Left forelimb (tissue), 1 donor: ENCODE measurements at regions not wholly inside any gene's neighbourhood (a gene's known extent, or its start where the extent isn't known, plus 50 kb on each side); places are given as distances from the start of the nearest gene placed in this dataset.
"Not testable (repeated sequence)": the region's sequence is repeated elsewhere in the genome, so short reads cannot be mapped to it uniquely, and the experiment has no call there.

Experiments used
- DNase-seq: peaks from one replicate; pipeline ENCODE4 v3.0.0-alpha.2; 2018; ENCODE audit warnings: low spot score

DNA sequence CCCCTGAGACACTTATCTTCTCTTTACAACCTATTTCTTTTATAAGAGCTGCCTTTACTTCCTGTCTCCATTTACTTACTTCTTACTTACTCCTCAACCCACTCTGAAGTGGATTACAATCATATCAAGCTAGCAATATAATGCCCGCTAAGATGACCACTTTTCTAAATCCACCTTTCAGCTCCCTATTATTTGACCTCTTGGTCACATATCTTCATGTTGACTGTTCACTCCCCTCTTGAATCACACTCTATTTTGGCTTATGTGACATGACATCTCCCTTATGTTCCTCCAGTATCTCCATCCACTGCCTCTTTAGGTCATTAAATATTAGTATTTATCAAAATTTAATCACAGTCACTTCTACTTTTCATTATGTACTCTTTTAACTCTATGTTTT lies 255.3 kb upstream of the TRPC7 start:
- DNase-seq, result no peak

DNA sequence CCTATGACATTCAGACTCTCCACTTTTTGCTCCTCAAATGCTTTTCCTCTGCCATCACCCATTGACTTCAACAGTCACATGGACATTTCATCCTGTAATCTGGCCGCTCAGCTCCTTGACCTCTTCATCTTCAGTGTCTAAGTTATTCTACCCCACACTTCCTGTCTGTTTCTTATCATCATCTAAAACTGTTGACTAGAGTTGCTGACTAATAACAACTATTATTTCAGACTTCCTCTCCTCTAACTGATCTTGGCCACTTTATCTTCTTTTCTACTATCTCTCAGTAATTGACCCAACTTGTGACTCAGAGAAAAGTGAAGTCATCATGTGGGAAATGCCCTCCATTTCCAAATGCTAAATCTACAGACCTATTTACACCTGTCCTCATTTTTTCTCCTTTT lies 254.7 kb upstream of the TRPC7 start:
- DNase-seq, result no peak

- DNase-seq, result no peak
Observed at GRCh38 chr5:136619556-136619955, 254.2 kb upstream of the TRPC7 start.

DNA sequence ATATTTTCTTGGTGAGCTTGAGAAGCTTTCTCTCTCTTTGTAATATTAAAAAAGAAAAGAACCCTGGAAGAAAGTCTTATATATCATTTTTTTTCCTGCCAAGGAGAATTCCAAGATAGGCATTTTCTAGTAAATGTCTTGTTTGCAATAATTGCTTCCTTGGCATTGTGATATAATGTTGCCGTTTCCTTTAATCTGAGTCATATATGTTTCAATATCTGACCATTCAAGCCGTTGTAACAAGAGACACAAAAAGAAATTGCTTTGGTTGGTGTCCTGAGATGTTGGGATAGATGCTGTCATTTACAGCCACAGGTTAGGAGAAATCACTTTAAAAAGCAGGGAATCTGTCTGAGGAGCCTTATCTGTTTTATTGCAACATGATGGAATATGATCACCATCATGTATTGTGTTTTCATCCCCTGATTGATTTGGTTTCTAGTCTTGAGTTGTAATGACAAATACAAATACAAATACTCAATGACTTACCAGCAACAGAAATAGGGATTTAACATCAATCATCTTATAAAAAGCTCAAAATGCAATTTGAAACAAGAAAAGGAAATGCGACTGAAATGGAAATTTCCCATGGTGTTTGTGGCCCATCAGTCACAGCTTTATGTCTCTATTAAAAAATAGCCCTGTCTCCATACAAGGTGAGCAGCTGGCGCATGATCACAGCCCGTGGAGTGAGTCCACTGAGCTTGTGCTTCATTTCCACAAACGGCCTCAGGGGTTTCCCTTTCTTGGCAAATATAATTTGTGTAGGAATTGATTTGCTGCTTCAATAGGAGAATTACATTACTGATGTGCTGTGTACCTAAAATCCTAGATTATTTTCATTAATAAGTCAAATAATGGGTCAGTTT lies 250.1 kb upstream of the TRPC7 start:
- no peak for DNase-seq

DNA sequence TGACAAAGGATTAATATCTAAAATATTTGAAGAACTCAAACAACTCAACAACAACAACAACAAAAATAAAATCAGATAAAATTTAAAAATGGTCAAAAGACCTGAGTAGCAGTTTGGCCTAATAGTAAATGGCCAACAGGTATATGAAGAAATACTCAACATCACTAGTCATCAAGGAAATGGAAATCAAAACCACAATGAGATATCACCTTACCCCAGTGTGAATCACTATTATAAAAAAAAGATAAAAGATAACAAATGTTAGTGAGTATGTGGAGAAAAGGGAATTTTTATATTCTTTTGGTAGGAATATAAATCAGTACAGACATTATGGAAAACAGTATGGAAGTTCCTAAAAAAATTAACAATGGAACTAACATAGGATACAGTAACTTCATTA lies 247.9 kb upstream of the TRPC7 start:
- DNase-seq, result no peak

DNA sequence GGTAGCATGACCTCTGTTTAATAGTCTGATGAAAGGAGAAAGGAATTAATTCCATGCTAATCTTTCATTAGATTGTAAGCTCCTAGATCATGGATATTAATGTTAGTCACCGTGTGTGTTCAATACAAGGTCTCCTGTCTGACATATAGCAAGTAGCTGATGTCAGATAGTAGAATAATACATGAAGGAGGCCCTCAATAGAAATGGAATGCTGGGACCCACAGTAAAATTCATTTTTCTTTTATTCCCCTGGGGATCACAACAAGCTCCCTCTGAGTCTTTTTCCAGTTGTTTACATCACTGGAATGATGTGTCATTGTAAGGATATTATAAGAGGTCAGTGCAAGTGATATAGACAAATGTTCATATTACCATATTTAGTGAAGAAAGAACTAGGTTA lies 240.3 kb upstream of the TRPC7 start:
- DNase-seq, result no peak

DNA sequence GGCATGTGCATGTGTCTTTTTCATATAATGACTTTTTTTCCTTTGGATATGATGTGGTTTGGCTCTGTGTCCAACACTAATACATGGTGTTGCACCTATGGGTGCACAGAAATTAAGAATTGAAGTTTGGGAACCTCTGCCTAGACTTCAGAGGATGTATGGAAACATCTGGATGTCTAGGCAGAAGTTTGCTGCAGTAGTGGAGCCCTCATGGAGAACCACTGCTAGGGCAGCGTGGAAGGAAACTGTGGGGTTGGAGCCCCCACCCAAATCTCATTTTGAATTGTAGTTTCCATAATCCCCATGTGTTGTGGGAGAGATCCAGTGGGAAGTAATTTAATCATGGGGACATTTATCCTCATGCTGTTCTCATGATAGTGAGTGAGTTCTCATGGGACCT lies 235.0 kb upstream of the TRPC7 start:
- DNase-seq, result no peak

DNA sequence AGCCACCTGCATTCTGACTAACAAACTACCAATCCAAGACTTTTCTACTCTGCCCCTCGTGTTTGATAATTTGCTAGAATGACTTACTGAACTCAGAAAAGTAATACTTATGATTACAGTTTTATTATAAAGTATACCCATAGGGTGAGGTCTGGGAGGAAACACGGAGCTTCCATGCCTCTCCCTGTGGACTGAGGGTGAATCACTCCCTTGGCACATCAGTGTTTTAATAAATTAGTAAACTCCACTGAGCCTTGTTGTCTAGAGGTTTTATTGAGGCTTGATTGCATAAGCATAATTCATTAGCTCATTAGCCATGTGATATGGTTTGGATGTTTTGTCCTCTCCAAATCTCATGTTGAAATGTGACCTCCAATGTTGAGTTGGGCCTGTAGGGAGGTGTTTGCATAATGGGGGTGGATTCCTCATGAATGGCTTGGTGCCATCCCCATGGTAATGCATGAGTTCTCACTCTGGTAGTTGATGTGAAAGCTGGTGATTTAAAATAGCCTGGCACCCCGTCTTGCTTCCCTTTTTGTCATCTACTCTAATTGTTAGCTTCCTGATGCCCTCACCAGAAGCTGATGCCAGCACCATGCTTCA lies 233.6 kb upstream of the TRPC7 start:
- DNase-seq, result no peak

GRCh38 chr5:136594416-136594815 lies 229.1 kb upstream of the TRPC7 start:
- no peak for DNase-seq

DNA sequence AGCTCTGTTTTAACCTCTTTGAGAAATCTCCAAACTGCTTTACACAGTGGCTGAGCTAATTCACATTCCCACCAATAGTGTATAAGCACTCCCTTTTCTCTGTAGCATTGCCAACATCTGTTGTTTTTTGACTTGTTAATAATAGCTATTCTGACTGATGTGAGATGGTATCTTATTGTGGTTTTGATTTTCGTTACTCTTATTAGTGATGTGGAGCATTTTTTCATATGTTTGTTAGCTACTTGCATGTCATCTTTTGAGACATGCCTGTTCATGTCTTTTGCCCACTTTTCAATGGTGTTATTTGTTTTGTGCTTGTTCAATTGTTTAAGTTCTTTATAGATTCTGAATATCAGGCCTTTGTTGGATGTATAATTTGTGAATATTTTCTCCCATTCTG lies 225.2 kb upstream of the TRPC7 start:
- no peak for DNase-seq

DNA sequence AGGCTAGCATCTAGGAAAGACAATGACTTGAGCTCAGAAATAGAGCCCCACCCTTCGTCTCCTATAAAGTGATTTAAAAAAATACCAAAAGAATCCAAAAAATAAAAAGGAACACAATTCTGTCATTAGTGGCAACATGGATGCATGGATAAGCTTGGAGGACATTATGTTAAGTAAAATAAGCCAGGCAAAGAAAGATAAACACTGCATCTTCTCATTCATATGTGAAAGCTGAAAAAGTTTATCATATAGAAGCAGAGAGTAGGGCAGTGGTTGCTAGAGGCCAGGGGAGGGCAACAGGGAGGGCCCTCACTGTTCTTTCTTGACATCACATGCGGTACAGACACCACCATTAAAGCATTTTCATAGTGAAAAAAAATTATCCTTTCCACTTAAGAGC lies 220.9 kb upstream of the TRPC7 start:
- DNase-seq, result no peak

DNA sequence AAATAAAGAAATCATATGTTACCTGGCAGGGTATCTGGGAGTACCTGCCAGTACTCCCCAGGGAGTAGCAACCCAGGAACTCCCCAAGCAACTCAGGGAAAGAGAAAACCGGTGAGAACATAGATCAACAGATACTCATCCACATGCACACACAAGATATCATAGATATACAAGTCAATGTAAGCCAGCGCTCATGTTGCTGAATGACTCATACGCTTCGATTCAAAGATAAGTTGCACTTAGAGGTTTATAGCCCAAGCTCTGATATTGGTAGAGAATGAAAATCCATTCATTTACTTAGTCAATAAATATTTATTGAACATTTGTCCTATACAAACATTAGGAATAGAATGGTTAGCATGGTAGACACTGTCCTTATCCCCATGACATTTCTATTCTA lies 219.1 kb upstream of the TRPC7 start:
- DNase-seq, result no peak

- no peak for DNase-seq
Observed at GRCh38 chr5:136579238-136579637, 213.9 kb upstream of the TRPC7 start.

DNA sequence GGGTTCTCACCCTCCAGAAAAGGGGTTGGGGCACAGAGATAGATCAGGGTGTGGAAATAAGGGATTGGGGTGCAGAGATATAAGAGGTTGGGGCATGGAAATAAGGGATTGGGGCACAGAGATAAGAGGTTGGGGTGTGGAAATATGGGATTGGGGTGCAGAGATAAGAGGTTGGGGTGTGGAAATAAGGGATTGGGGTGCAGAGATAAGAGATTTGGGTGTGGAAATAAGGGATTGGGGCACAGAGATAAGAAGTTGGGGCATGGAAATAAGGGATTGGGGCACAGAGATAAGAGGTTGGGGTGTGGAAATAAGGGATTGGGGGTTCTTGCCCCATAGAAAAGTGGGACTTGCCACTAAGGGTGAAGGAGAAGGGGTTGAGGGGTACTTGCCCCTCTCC lies 204.5 kb upstream of the TRPC7 start:
- not testable (repeated sequence) for DNase-seq

- DNase-seq, result not testable (repeated sequence)
Observed at GRCh38 chr5:136565457-136565856, 200.1 kb upstream of the TRPC7 start.

- not testable (repeated sequence) for DNase-seq
Observed at GRCh38 chr5:136565050-136565449, 199.7 kb upstream of the TRPC7 start.

DNA sequence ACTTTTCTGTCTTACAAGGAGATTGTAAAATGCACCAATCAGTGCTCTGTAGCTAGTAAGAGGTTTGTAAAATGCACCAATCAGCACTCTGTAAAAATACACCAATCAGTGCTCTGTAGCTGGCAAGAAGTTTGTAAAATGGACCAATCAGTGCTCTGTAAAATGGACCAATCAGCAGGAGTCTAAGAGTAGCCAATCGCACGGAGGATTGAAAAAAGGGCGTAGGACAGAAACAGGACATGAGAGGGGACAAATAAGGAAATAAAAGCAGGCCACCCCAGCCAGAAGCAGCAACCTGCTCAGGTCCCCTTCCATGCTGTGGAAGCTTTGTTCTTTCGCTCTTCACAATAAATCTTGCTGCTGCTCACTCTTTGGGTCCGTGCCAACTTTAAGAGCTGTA lies 199.1 kb upstream of the TRPC7 start:
- not testable (repeated sequence) for DNase-seq

GRCh38 chr5:136563489-136563888 lies 198.1 kb upstream of the TRPC7 start:
- no peak for DNase-seq

DNA sequence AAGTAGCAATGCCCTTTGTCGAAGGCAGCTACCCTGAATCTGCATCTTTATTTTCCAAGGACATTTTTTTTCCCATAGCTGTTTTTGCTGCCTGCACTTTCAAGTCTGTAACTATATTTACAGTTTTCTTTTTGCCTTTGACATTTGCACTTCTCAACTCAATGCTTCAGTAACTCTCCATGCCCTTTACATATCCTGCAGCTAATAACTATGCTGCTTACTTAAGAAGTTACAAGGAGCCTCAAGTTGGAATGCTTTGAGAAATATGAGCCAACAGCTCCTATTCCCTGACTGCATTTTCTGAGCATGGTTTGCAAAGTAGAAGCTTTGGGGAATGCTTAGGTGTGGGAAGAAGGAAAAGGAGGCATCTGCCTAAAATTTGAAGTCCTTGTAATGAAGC lies 194.8 kb upstream of the TRPC7 start:
- no peak for DNase-seq

DNA sequence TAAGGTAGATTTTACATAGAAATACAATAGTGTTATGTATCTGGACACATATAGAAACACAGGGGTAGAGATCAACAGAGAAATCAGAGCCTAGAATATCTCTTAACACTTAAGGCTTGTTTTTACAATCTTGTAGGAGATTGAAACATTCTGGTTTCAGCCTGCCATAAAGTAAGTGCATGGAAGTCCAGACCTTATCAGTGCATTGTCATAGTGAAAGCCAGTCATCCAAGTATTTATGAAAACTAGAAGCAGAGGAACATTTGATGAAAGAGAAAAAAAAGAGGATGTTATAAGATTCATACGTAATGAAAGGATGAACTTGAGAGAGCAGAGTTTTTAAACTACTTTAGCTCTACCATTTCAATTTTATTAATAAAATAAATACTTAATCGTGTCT lies 194.3 kb upstream of the TRPC7 start:
- no peak for DNase-seq

GRCh38 chr5:136547096-136547495 lies 181.8 kb upstream of the TRPC7 start:
- not testable (repeated sequence) for DNase-seq

- not testable (repeated sequence) for DNase-seq
Observed at GRCh38 chr5:136546441-136546840, 181.1 kb upstream of the TRPC7 start.

GRCh38 chr5:136545031-136545430 lies 179.7 kb upstream of the TRPC7 start:
- DNase-seq, result not testable (repeated sequence)

GRCh38 chr5:136538534-136538933 lies 173.2 kb upstream of the TRPC7 start:
- DNase-seq, result no peak
